ENCODE measurements at regions not wholly inside any gene's neighbourhood (a gene's known extent, or its start where the extent isn't known, plus 50 kb on each side); places are given as distances from the start of the nearest gene placed in this dataset.
"Not testable (repeated sequence)": the region's sequence is repeated elsewhere in the genome, so short reads cannot be mapped to it uniquely, and the experiment has no call there.

- Histone ChIP-seq H3K9me3 (no peaks in the 10 kb centered on the region), H3K4me3 (no peak overlapping the region), H3K36me3 (replicated peaks in 1 of 2; ENCODE audit: insufficient read depth in 1 of 2, low read depth in 2 of 2) (no peaks in the 10 kb centered on the region), H3K4me1 (no peaks in the 10 kb centered on the region), H3K27ac (no peak overlapping the region), H3K27me3 (no peaks in the 10 kb centered on the region)
- WGBS, 2 donors = 43 to 54% methylated on average over 3 of the region's 3 CpGs
- TF ChIP-seq POLR2A (IDR thresholded peaks at IDR 0.05) (no peak), CTCF (IDR thresholded peaks at IDR 0.05) (peak in 3 of 7 experiments; percentile 9 to 10 (median 10))
- intact Hi-C loops (cut with DNase I) = no loop called here
- DNase-seq (no peak), ATAC-seq (no peak)
Measured at GRCh38 chr7:52168085-52168484, 851.5 kb upstream of the COBL start.

GRCh38 chr7:52163311-52163710 is 846.7 kb upstream of the COBL start:
- WGBS, 2 donors = 39 to 45% methylated on average over 2 of the region's 2 CpGs
- intact Hi-C loops (cut with DNase I) = no loop called here
- no peak overlapping the region for H3K4me3 ChIP-seq

GRCh38 chr7:52161483-52161882 is 844.9 kb upstream of the COBL start:
- H3K27me3 ChIP-seq = no peaks in the 10 kb centered on the region
- intact Hi-C loops (cut with DNase I) = no loop called here
- no peak for TF ChIP-seq CTCF (IDR thresholded peaks at IDR 0.05)
- TF ChIP-seq POLR2A (IDR thresholded peaks at IDR 0.05) = no peak
- ATAC-seq = no peak
- H3K4me1 ChIP-seq = no peaks in the 10 kb centered on the region
- no peak overlapping the region for H3K27ac ChIP-seq
- no peak overlapping the region for H3K4me3 ChIP-seq
- no peak for DNase-seq
- no peaks in the 10 kb centered on the region for H3K36me3 ChIP-seq (replicated peaks in 1 of 2; ENCODE audit: insufficient read depth in 1 of 2, low read depth in 2 of 2)
- no peaks in the 10 kb centered on the region for H3K9me3 ChIP-seq

More at GRCh38 chr7:52163311-52163710, 846.7 kb upstream of the COBL start:
- H3K27ac ChIP-seq = no peak overlapping the region
- H3K27me3 ChIP-seq = no peaks in the 10 kb centered on the region
- no peak for DNase-seq
- no peaks in the 10 kb centered on the region for H3K36me3 ChIP-seq (replicated peaks in 1 of 2; ENCODE audit: insufficient read depth in 1 of 2, low read depth in 2 of 2)
- TF ChIP-seq POLR2A (IDR thresholded peaks at IDR 0.05) (no peak), CTCF (IDR thresholded peaks at IDR 0.05) (no peak)
- H3K9me3 ChIP-seq = no peaks in the 10 kb centered on the region
- H3K4me1 ChIP-seq = no peaks in the 10 kb centered on the region
- no peak for ATAC-seq

- 88 to 93% methylated on average over 17 of the region's 17 CpGs for WGBS, 2 donors
Measured at GRCh38 chr7:52159421-52159820, 842.8 kb upstream of the COBL start.

GRCh38 chr7:52154382-52154781 is 837.8 kb upstream of the COBL start:
- H3K9me3 ChIP-seq = no peaks in the 10 kb centered on the region
- no peaks in the 10 kb centered on the region for H3K36me3 ChIP-seq (replicated peaks in 1 of 2; ENCODE audit: insufficient read depth in 1 of 2, low read depth in 2 of 2)
- TF ChIP-seq POLR2A (IDR thresholded peaks at IDR 0.05) (no peak), CTCF (IDR thresholded peaks at IDR 0.05) (no peak)
- no peak overlapping the region for H3K4me3 ChIP-seq
- H3K4me1 ChIP-seq = no peaks in the 10 kb centered on the region
- ATAC-seq (no peak), DNase-seq (no peak)
- 67 to 76% methylated on average over 2 of the region's 2 CpGs for WGBS, 2 donors
- H3K27me3 ChIP-seq = no peaks in the 10 kb centered on the region
- no peak overlapping the region for H3K27ac ChIP-seq
- intact Hi-C loops (cut with DNase I) = no loop called here

More at GRCh38 chr7:52159421-52159820, 842.8 kb upstream of the COBL start:
- H3K9me3 ChIP-seq; DNase-seq; H3K36me3 ChIP-seq (replicated peaks in 1 of 2; ENCODE audit: insufficient read depth in 1 of 2, low read depth in 2 of 2); ATAC-seq; H3K4me3 ChIP-seq; H3K27me3 ChIP-seq; intact Hi-C loops (cut with DNase I); H3K27ac ChIP-seq; H3K4me1 ChIP-seq: not testable (repeated sequence)

All from body of pancreas (tissue), 4 donors.